ENCODE measurements at regions not wholly inside any gene's neighbourhood (a gene's known extent, or its start where the extent isn't known, plus 50 kb on each side); places are given as distances from the start of the nearest gene placed in this dataset.

DNA sequence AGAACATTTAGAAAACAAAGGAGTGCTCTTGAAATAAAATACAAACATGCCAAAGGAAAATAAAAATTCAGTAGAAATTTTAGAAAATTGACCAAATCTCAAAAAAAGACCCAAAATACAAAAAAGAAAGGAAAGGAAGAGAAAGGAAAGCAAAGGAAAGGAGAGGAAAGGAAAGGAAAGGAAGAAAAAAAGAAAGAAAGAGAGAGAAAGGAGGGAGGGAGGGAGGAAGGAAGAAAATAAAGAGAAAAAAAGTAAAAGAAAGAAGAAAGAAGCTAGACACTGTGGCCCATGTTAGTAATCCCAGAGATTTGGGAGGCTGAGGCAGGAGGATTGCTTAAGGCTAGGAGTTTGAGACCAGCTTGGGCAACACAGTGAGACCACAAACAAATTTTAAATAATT is 500.1 kb upstream of the VRK2 start:
- TF ChIP-seq, protein P1, sequence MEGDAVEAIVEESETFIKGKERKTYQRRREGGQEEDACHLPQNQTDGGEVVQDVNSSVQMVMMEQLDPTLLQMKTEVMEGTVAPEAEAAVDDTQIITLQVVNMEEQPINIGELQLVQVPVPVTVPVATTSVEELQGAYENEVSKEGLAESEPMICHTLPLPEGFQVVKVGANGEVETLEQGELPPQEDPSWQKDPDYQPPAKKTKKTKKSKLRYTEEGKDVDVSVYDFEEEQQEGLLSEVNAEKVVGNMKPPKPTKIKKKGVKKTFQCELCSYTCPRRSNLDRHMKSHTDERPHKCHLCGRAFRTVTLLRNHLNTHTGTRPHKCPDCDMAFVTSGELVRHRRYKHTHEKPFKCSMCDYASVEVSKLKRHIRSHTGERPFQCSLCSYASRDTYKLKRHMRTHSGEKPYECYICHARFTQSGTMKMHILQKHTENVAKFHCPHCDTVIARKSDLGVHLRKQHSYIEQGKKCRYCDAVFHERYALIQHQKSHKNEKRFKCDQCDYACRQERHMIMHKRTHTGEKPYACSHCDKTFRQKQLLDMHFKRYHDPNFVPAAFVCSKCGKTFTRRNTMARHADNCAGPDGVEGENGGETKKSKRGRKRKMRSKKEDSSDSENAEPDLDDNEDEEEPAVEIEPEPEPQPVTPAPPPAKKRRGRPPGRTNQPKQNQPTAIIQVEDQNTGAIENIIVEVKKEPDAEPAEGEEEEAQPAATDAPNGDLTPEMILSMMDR (IDR thresholded peaks at IDR 0.05; ENCODE audit: control insufficient read depth, extremely low read depth, insufficient read depth) = no peak
- no peak for DNase-seq (ENCODE audit: low read depth)
- H3K4me3 ChIP-seq (ENCODE audit: low read depth, low read length) = no peak overlapping the region

- DNase-seq (ENCODE audit: low read depth) = no peak
- no peak overlapping the region for H3K4me3 ChIP-seq (ENCODE audit: low read depth, low read length)
- TF ChIP-seq, protein P1 (IDR thresholded peaks at IDR 0.05; ENCODE audit: control insufficient read depth, extremely low read depth, insufficient read depth) = peak; percentile 42
Observed at GRCh38 chr2:57549642-57550102, 496.9 kb upstream of the VRK2 start.

GRCh38 chr2:57550912-57551311 is 495.7 kb upstream of the VRK2 start:
- no peak overlapping the region for H3K4me3 ChIP-seq (ENCODE audit: low read depth, low read length)
- TF ChIP-seq, protein P1 (IDR thresholded peaks at IDR 0.05; ENCODE audit: control insufficient read depth, extremely low read depth, insufficient read depth) = no peak
- DNase-seq (ENCODE audit: low read depth) = no peak

DNA sequence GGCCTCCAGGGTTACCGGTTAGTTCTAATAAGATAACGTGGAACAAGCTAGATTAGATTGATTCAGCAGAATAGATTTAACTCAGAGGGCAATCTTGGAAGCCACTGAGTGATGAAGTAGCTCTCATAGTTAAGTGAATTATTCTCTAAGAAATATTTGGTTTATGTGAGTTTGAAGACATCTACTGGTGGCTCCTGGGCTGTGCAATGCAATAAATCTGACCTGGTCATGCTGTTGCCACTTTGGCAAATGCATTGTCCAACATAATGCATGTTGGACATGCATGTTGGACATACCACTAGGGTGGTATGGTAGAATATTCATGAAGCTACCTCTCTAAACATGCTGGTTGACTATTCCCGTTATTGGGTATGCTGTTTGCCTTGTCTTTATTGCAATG is 493.7 kb upstream of the VRK2 start:
- no peak for DNase-seq (ENCODE audit: low read depth)
- no peak overlapping the region for H3K4me3 ChIP-seq (ENCODE audit: low read depth, low read length)
- TF ChIP-seq, protein P1 (IDR thresholded peaks at IDR 0.05; ENCODE audit: control insufficient read depth, extremely low read depth, insufficient read depth) = no peak

- no peak for DNase-seq (ENCODE audit: low read depth)
- H3K4me3 ChIP-seq (ENCODE audit: low read depth, low read length) = no peak overlapping the region
- TF ChIP-seq, protein P1 (IDR thresholded peaks at IDR 0.05; ENCODE audit: control insufficient read depth, extremely low read depth, insufficient read depth) = no peak
Observed at GRCh38 chr2:57554348-57554747, 492.3 kb upstream of the VRK2 start.

DNA sequence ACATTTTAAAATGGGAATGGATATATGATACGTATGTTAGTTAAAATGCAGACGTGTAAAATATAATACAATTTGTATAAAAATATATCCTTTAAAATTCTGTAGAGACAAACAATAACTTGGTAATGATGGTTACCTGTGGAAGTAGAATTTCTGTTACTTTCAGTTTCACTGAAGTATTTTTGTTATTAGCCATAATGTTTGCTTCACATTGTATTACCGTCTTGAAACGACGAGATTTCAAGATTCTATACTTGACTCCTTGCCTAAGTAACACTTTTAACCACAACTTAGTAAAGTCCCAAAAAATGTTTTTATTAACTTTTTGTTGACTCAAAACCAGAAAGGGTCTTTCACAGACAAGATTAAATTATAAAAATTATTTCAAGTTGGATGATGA is 488.3 kb upstream of the VRK2 start:
- H3K4me3 ChIP-seq (ENCODE audit: low read depth, low read length) = no peak overlapping the region
- TF ChIP-seq, protein P1 (IDR thresholded peaks at IDR 0.05; ENCODE audit: control insufficient read depth, extremely low read depth, insufficient read depth) = no peak
- no peak for DNase-seq (ENCODE audit: low read depth)

DNA sequence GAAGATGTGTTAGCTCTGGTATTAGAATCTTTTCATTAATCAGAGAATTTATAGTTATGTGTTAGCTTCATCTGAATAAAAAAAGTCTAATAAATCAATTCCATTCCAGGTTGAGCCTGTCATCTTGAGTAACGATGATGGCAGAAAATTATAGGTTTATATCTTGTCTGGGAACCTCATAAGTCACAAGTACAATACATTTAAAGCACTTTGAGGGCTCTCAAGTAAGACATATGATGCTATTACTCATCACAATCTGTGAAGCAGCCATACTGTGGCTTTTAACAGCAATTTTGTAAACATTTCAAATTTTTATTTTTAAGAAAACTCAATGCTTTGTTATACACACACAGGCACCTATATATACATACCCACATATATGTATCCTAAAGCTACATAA is 484.1 kb upstream of the VRK2 start:
- DNase-seq (ENCODE audit: low read depth) = no peak
- TF ChIP-seq, protein P1 (IDR thresholded peaks at IDR 0.05; ENCODE audit: control insufficient read depth, extremely low read depth, insufficient read depth) = no peak
- no peak overlapping the region for H3K4me3 ChIP-seq (ENCODE audit: low read depth, low read length)
